ENCODE measurements at regions not wholly inside any gene's neighbourhood (a gene's known extent, or its start where the extent isn't known, plus 50 kb on each side); places are given as distances from the start of the nearest gene placed in this dataset.

DNA sequence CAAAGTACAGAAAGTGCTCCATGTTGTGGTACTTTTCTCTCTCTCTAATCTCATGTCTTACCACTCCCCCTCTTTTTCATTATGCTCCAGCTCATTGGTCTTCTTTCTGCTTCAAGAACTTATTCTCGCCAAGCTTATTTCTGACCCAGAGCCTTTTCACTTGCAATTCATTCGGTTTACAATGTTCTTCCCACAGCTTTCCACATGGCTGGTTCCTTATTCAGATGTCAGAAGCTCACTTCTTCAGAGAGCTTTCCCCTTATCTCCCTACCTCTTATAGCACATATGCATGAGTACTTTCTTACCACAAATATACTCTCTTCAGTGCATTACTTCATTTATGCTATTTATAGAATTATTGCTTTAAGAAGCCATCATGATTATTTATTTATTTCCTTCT lies 338.8 kb upstream of the ATP10B start:
- no peak for TF ChIP-seq POLR2A (IDR thresholded peaks at IDR 0.05)
- TF ChIP-seq, protein P1, sequence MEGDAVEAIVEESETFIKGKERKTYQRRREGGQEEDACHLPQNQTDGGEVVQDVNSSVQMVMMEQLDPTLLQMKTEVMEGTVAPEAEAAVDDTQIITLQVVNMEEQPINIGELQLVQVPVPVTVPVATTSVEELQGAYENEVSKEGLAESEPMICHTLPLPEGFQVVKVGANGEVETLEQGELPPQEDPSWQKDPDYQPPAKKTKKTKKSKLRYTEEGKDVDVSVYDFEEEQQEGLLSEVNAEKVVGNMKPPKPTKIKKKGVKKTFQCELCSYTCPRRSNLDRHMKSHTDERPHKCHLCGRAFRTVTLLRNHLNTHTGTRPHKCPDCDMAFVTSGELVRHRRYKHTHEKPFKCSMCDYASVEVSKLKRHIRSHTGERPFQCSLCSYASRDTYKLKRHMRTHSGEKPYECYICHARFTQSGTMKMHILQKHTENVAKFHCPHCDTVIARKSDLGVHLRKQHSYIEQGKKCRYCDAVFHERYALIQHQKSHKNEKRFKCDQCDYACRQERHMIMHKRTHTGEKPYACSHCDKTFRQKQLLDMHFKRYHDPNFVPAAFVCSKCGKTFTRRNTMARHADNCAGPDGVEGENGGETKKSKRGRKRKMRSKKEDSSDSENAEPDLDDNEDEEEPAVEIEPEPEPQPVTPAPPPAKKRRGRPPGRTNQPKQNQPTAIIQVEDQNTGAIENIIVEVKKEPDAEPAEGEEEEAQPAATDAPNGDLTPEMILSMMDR (IDR thresholded peaks at IDR 0.05): no peak

Measured in right lobe of liver (tissue), 4 donors.